Ectodermal cell (in vitro differentiated cells): ENCODE measurements at regions not wholly inside any gene's neighbourhood (a gene's known extent, or its start where the extent isn't known, plus 50 kb on each side); places are given as distances from the start of the nearest gene placed in this dataset.
"Not testable (repeated sequence)": the region's sequence is repeated elsewhere in the genome, so short reads cannot be mapped to it uniquely, and the experiment has no call there.

Experiments
- H3K27ac ChIP-seq: 2 replicates; pipeline ENCODE4 v1.7.0; 2013; ENCODE audit warnings: mild to moderate bottlenecking, low read depth, low read length; ENCODE audit not compliant: insufficient read depth, poor library complexity, severe bottlenecking
- H3K27me3 ChIP-seq: 2 replicates; pipeline ENCODE4 v1.7.0; 2013; ENCODE audit warnings: mild to moderate bottlenecking, low read length; ENCODE audit not compliant: insufficient read depth, control insufficient read depth, poor library complexity, severe bottlenecking
- H3K36me3 ChIP-seq: one replicate; pipeline ENCODE4 v1.7.0; 2013; ENCODE audit warnings: low read length; ENCODE audit not compliant: control insufficient read depth, insufficient read depth
- H3K4me1 ChIP-seq: one replicate; pipeline ENCODE4 v1.7.0; 2013; ENCODE audit warnings: low read length; ENCODE audit not compliant: control insufficient read depth, insufficient read depth
- H3K4me3 ChIP-seq: 2 replicates; pipeline ENCODE4 v1.7.0; 2013; ENCODE audit warnings: low read depth, low read length, control low read depth; ENCODE audit not compliant: insufficient read depth
- H3K9me3 ChIP-seq: 2 replicates; pipeline ENCODE4 v1.7.0; 2013; ENCODE audit warnings: mild to moderate bottlenecking, low read length, moderate library complexity; ENCODE audit not compliant: control insufficient read depth
- WGBS, 2 experiments: methylation state at CpG; one replicate each; pipeline ENCODE4 v1.1.7; 2013; ENCODE audit warnings: missing lambda C conversion rate in 2 of 2; 5-methylcytosine and 5-hydroxymethylcytosine counted together

GRCh38 chr5:119746984-119747383, 117.6 kb downstream of the FAM170A start:
- H3K4me1 ChIP-seq: no peaks in the 10 kb centered on the region
- no peaks in the 10 kb centered on the region for H3K9me3 ChIP-seq
- 94 to 96% methylated on average over 3 of the region's 3 CpGs for WGBS, 2 experiments
- H3K36me3 ChIP-seq: no peaks in the 10 kb centered on the region
- H3K27ac ChIP-seq: no peak overlapping the region
- H3K27me3 ChIP-seq: no peaks in the 10 kb centered on the region
- H3K4me3 ChIP-seq: no peak overlapping the region

GRCh38 chr5:119750887-119751733, 121.8 kb downstream of the FAM170A start:
- WGBS, 2 experiments: 97% methylated on average over 24 of the region's 24 CpGs
- H3K4me3 ChIP-seq: no peak overlapping the region

GRCh38 chr5:119751734-119752094, 122.4 kb downstream of the FAM170A start:
- H3K4me1 ChIP-seq: no peaks in the 10 kb centered on the region
- H3K9me3 ChIP-seq: no peaks in the 10 kb centered on the region
- no peaks in the 10 kb centered on the region for H3K36me3 ChIP-seq
- no peaks in the 10 kb centered on the region for H3K27me3 ChIP-seq
- 89% methylated on average over 5 of the region's 6 CpGs for WGBS, 2 experiments
- H3K4me3 ChIP-seq: no peak overlapping the region
- no peak overlapping the region for H3K27ac ChIP-seq

More at GRCh38 chr5:119750887-119751733, 121.8 kb downstream of the FAM170A start:
- H3K9me3 ChIP-seq: no peaks in the 10 kb centered on the region
- no peaks in the 10 kb centered on the region for H3K4me1 ChIP-seq
- H3K36me3 ChIP-seq: no peaks in the 10 kb centered on the region
- H3K27ac ChIP-seq: no peak overlapping the region
- H3K27me3 ChIP-seq: no peaks in the 10 kb centered on the region

GRCh38 chr5:119752921-119753886, 123.8 kb downstream of the FAM170A start:
- Histone ChIP-seq H3K27me3 (no peaks in the 10 kb centered on the region), H3K4me3 (no peak overlapping the region), H3K4me1 (no peaks in the 10 kb centered on the region), H3K36me3 (no peaks in the 10 kb centered on the region), H3K9me3 (no peaks in the 10 kb centered on the region), H3K27ac (no peak overlapping the region)
- 88 to 90% methylated on average over 8 of the region's 8 CpGs for WGBS, 2 experiments

GRCh38 chr5:119754825-119755224, 125.5 kb downstream of the FAM170A start:
- H3K27me3 ChIP-seq, H3K4me1 ChIP-seq, H3K27ac ChIP-seq, H3K4me3 ChIP-seq, H3K9me3 ChIP-seq, H3K36me3 ChIP-seq: not testable (repeated sequence)
- 91 to 94% methylated on average over 7 of the region's 7 CpGs for WGBS, 2 experiments

GRCh38 chr5:119757276-119757675, 127.9 kb downstream of the FAM170A start:
- 93 to 96% methylated on average over 2 of the region's 2 CpGs for WGBS, 2 experiments
- Histone ChIP-seq H3K4me3 (no peak overlapping the region), H3K36me3 (no peaks in the 10 kb centered on the region), H3K27ac (no peak overlapping the region), H3K9me3 (no peaks in the 10 kb centered on the region), H3K27me3 (no peaks in the 10 kb centered on the region), H3K4me1 (no peaks in the 10 kb centered on the region)

GRCh38 chr5:119769695-119770693, 140.6 kb downstream of the FAM170A start:
- H3K27ac ChIP-seq, H3K4me1 ChIP-seq, H3K27me3 ChIP-seq, H3K9me3 ChIP-seq, H3K4me3 ChIP-seq, H3K36me3 ChIP-seq: not testable (repeated sequence)
- WGBS, 2 experiments: 73 to 75% methylated on average over 8 to 10 of the region's 11 CpGs

GRCh38 chr5:119780145-119780544, 150.8 kb downstream of the FAM170A start:
- H3K27ac ChIP-seq: not testable (repeated sequence)
- WGBS, 2 experiments: 74 to 78% methylated on average over 15 of the region's 15 CpGs

GRCh38 chr5:119785057-119785456, 155.7 kb downstream of the FAM170A start:
- Histone ChIP-seq H3K4me3 (no peak overlapping the region), H3K27me3 (no peaks in the 10 kb centered on the region), H3K4me1 (no peaks in the 10 kb centered on the region), H3K9me3 (no peaks in the 10 kb centered on the region), H3K36me3 (no peaks in the 10 kb centered on the region), H3K27ac (no peak overlapping the region)

More at GRCh38 chr5:119780145-119780544, 150.8 kb downstream of the FAM170A start:
- not testable (repeated sequence) for H3K4me1 ChIP-seq, H3K36me3 ChIP-seq, H3K27me3 ChIP-seq, H3K4me3 ChIP-seq, H3K9me3 ChIP-seq
